OCI-LY7 (cell line): ENCODE measurements at regions not wholly inside any gene's neighbourhood (a gene's known extent, or its start where the extent isn't known, plus 50 kb on each side); places are given as distances from the start of the nearest gene placed in this dataset.

Source experiments
- BruUV-seq: library from RNA; stranded (reverse); fragments of 400-500 nt; replicated peaks from 2 replicates; lab custom pipeline; 2021; lab: Mats Ljungman, UMichigan
- CTCF ChIA-PET: fragments of 300-600 bp; sonication (Branson Sonifier 250); formaldehyde crosslinking; loops from one replicate; lab custom pipeline; 2022; ENCODE audit warnings: antibody characterized with exemption; ENCODE audit not compliant: unreplicated experiment; lab: Charles Lee
- POLR2A ChIA-PET: fragments of 300-600 bp; sonication (Branson Sonifier 250); formaldehyde crosslinking; loops from one replicate; lab custom pipeline; 2022; ENCODE audit warnings: antibody characterized with exemption; lab: Charles Lee
- DNase-seq: peaks from one replicate; pipeline ENCODE4 v3.0.0-alpha.2; 2015; ENCODE audit warnings: low spot score
- H2AFZ ChIP-seq: fragments of 200-600 bp; sonication (generic), shearing (Covaris generic); 2 replicates; pipeline ENCODE4 v1.6.1; 2014; ENCODE audit warnings: mild to moderate bottlenecking, antibody characterized with exemption, low read length, moderate library complexity
- H3K27ac ChIP-seq: fragments of 200-600 bp; sonication (generic); 2 replicates; pipeline ENCODE4 v1.5.1; 2014; ENCODE audit warnings: mixed run types, low read depth, mild to moderate bottlenecking, moderate library complexity, low read length, inconsistent platforms; ENCODE audit not compliant: poor library complexity, severe bottlenecking
- H3K36me3 ChIP-seq: fragments of 200-600 bp; sonication (generic); 2 replicates; pipeline ENCODE4 v1.6.1; 2014; ENCODE audit warnings: mild to moderate bottlenecking, antibody characterized with exemption, low read length, moderate library complexity, mixed read lengths; ENCODE audit not compliant: insufficient read depth
- H3K4me1 ChIP-seq: fragments of 200-600 bp; sonication (generic); 2 replicates; pipeline ENCODE4 v1.5.1; 2014; ENCODE audit warnings: mild to moderate bottlenecking, low read length; ENCODE audit not compliant: insufficient read depth, poor library complexity, severe bottlenecking
- H3K4me2 ChIP-seq: fragments of 200-600 bp; sonication (generic); 2 replicates; pipeline ENCODE4 v1.6.1; 2014; ENCODE audit warnings: mild to moderate bottlenecking, low read length
- H3K4me3 ChIP-seq: fragments of 200-600 bp; sonication (generic); 2 replicates; pipeline ENCODE4 v1.5.1; 2014; ENCODE audit warnings: mild to moderate bottlenecking, low read depth, low read length; ENCODE audit not compliant: poor library complexity, severe bottlenecking
- H3K79me2 ChIP-seq: fragments of 200-600 bp; sonication (generic); 2 replicates; pipeline ENCODE4 v1.6.1; 2016; ENCODE audit warnings: low read depth, mild to moderate bottlenecking, low read length, moderate library complexity, mixed read lengths; ENCODE audit not compliant: insufficient read depth
- H3K9me2 ChIP-seq: fragments of 200-600 bp; sonication (generic); 2 replicates; pipeline ENCODE4 v1.6.1; 2016; ENCODE audit warnings: mild to moderate bottlenecking, low read length, mixed read lengths; ENCODE audit not compliant: insufficient read depth
- H3K9me3 ChIP-seq: fragments of 200-600 bp; sonication (generic); 2 replicates; pipeline ENCODE4 v1.6.1; 2014; ENCODE audit warnings: mild to moderate bottlenecking, mixed run types, low read length, mixed read lengths
- H4K20me1 ChIP-seq: fragments of 200-600 bp; sonication (generic); 2 replicates; pipeline ENCODE4 v1.6.1; 2014; ENCODE audit warnings: mild to moderate bottlenecking, antibody characterized with exemption, low read length, moderate library complexity, mixed read lengths; ENCODE audit not compliant: insufficient read depth
- CTCF ChIP-seq: fragments of 200-600 bp; sonication (generic); conservative IDR thresholded peaks from 2 replicates; pipeline ENCODE4 v1.5.1; 2014; ENCODE audit warnings: mild to moderate bottlenecking, antibody characterized with exemption, low read length, moderate library complexity, mixed read lengths
- EZH2phosphoT487 ChIP-seq: fragments of 200-600 bp; sonication (generic); IDR thresholded peaks from 2 replicates; pipeline ENCODE4 v1.6.1; 2018; ENCODE audit warnings: low read depth, borderline replicate concordance, mild to moderate bottlenecking, mixed run types, antibody characterized with exemption, low read length, moderate library complexity, mixed read lengths
- intact Hi-C: fragments of 100-400 bp; cut with micrococcal nuclease; formaldehyde crosslinking; loops from one replicate; pipeline ENCODE4 v1.10.0; 2022; ENCODE audit not compliant: unreplicated experiment

DNA sequence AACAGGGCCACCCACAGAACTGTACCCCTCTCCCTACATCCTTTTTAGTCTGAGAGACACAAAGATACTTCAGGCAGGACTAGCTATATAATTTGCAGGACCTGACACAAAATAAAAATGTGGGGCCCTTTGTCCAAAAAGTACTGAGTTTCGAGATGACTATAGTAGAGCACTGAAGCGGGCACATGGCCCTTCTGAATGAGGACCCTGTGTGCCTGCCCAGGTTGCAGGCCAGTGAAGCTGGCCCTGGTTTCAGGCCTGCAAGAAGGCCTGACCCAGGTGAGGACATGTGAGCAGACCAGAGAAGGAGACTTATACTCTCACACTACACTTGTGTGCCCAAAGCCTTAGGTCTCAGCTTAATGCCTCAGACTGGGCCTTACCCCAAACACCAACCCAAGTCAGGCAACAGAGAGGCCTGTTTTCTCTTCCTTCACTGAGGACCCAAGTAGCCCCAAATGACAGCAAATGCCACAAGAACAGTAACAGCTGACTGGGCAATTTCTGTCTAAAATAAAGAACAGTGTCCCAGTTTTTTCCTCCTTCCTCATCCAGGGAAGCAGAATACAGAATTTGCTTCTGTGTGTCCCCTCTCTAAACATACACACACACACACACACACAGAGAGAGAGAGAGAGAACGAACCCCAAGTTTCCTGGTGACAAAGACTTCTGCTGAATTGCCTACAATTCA is 100.9 kb upstream of the ARHGEF3 start:
- H3K9me2 ChIP-seq, result no peaks in the 10 kb centered on the region
- POLR2A ChIA-PET, result interaction anchor here (0.5 to 3.1 kb wide), 7 partner anchors 10 to 77 kb away, joined by 3 to 15 read pairs (median 3); no protein-coding TSS in a partner anchor
- no peak overlapping the region for H3K4me3 ChIP-seq
- no peaks in the 10 kb centered on the region for H4K20me1 ChIP-seq
- BruUV-seq, result no TSS peak
- no peak overlapping the region for H3K4me2 ChIP-seq
- no peaks in the 10 kb centered on the region for H3K9me3 ChIP-seq
- intact Hi-C loops, result no loop called here
- no peaks in the 10 kb centered on the region for H3K4me1 ChIP-seq
- no peak overlapping the region for H2AFZ ChIP-seq
- H3K36me3 ChIP-seq, result peaks cover 14% of the 10 kb centered on the region; the same call in 1 of the 2 replicates
- CTCF ChIA-PET, result interaction anchor here (1.2 kb wide), 1 partner anchor 31 kb away, joined by 3 read pairs; no protein-coding TSS in a partner anchor
- no peak for DNase-seq
- H3K27ac ChIP-seq, result no peak overlapping the region
- peaks cover 30% of the 10 kb centered on the region; the same call in 1 of the 2 replicates for H3K79me2 ChIP-seq
- TF ChIP-seq EZH2phosphoT487, result no peak
- TF ChIP-seq CTCF, result no peak

DNA sequence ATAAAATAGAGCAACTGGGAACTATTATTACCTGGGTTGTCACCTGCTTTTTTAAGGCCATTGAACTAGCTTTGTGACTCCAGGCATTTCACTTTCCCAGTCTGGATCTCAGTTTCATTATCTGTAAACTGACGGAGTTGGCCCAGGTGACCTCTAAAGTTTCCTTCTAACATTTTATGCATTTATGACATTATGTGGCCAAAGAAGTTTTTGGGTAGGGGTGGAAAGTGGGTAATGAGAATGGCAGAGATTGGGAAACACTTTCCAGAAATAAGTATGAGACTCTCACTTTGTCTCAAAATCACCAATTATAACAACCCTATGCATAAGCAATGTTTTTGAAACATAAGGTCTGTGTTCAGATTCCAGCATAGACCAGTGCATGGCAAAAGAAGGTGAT is 99.1 kb upstream of the ARHGEF3 start:
- intact Hi-C loops, result no loop called here
- CTCF ChIA-PET, result no interaction called here
- Histone ChIP-seq H2AFZ (no peak overlapping the region), H3K36me3 (peaks cover 14% of the 10 kb centered on the region; the same call in 1 of the 2 replicates), H3K27ac (no peak overlapping the region), H3K4me2 (no peak overlapping the region), H4K20me1 (no peaks in the 10 kb centered on the region; the same call in 1 of the 2 replicates), H3K9me3 (no peaks in the 10 kb centered on the region), H3K79me2 (peaks cover 24% of the 10 kb centered on the region; the same call in 1 of the 2 replicates), H3K4me1 (no peaks in the 10 kb centered on the region), H3K4me3 (no peak overlapping the region), H3K9me2 (no peaks in the 10 kb centered on the region)
- DNase-seq, result no peak
- TF ChIP-seq EZH2phosphoT487, result no peak
- POLR2A ChIA-PET, result interaction anchor here (0.6 kb wide), 1 partner anchor 116 kb away, joined by 3 read pairs; no protein-coding TSS in a partner anchor
- no TSS peak for BruUV-seq

- Histone ChIP-seq H3K4me1 (no peaks in the 10 kb centered on the region), H3K27ac (no peak overlapping the region), H3K9me2 (no peaks in the 10 kb centered on the region), H3K79me2 (peaks cover 18% of the 10 kb centered on the region; the same call in 1 of the 2 replicates), H3K36me3 (peaks cover 14% of the 10 kb centered on the region; the same call in 1 of the 2 replicates), H3K4me2 (no peak overlapping the region), H3K4me3 (no peak overlapping the region), H4K20me1 (no peaks in the 10 kb centered on the region; the same call in 1 of the 2 replicates), H2AFZ (no peak overlapping the region), H3K9me3 (no peaks in the 10 kb centered on the region)
- ChIA-PET POLR2A (no interaction called here), CTCF (no interaction called here)
- intact Hi-C loops, result no loop called here
- no peak for DNase-seq
- TF ChIP-seq CTCF (no peak), EZH2phosphoT487 (no peak)
- BruUV-seq, result no TSS peak
These were observed 98.1 kb upstream of the ARHGEF3 start for GRCh38 chr3:56899851-56900250.
